ENCODE measurements at regions not wholly inside any gene's neighbourhood (a gene's known extent, or its start where the extent isn't known, plus 50 kb on each side); places are given as distances from the start of the nearest gene placed in this dataset.

DNA sequence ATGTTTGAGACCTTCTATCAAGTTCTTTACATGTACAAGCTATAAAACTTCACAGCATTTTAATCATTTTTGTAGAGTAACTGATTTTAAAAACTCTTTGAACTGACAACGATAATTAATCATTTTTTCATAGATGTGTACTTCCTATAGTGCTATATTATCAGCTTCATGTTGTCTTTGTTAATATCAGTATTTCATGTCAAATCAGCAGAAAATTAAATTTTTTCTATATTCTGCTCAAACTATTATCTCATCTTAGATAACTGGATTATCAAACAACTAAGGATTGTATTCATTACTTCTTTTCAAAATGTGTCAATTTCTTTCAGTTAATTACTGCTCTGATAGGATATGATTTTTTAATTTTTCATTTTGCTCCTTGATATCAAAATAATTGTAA, 214.6 kb upstream of the RGS18 start:
- DNase-seq = no peak
- Histone ChIP-seq H3K4me3 (ENCODE audit: low read length in 3 of 3) (no peak overlapping the region), H3K4me1 (ENCODE audit: control insufficient read depth in 2 of 3, insufficient read depth in 2 of 3, low read depth in 1 of 3, low read length in 3 of 3) (no peaks in the 10 kb centered on the region), H3K36me3 (ENCODE audit: control insufficient read depth in 2 of 3, insufficient read depth in 3 of 3, low read length in 3 of 3) (no peaks in the 10 kb centered on the region), H3K9ac (ENCODE audit: low read length in 3 of 3) (no peak overlapping the region), H3K9me3 (ENCODE audit: control insufficient read depth in 2 of 3, insufficient read depth in 1 of 3, low read length in 3 of 3) (no peaks in the 10 kb centered on the region), H3K27ac (ENCODE audit: low read depth in 2 of 2, low read length in 2 of 2) (no peak overlapping the region), H3K27me3 (ENCODE audit: control insufficient read depth, insufficient read depth, low read length) (no peaks in the 10 kb centered on the region)
- intact Hi-C loops (cut with DNase I) = no loop called here
- FAIRE-seq = no peak
- TF ChIP-seq, protein P1, sequence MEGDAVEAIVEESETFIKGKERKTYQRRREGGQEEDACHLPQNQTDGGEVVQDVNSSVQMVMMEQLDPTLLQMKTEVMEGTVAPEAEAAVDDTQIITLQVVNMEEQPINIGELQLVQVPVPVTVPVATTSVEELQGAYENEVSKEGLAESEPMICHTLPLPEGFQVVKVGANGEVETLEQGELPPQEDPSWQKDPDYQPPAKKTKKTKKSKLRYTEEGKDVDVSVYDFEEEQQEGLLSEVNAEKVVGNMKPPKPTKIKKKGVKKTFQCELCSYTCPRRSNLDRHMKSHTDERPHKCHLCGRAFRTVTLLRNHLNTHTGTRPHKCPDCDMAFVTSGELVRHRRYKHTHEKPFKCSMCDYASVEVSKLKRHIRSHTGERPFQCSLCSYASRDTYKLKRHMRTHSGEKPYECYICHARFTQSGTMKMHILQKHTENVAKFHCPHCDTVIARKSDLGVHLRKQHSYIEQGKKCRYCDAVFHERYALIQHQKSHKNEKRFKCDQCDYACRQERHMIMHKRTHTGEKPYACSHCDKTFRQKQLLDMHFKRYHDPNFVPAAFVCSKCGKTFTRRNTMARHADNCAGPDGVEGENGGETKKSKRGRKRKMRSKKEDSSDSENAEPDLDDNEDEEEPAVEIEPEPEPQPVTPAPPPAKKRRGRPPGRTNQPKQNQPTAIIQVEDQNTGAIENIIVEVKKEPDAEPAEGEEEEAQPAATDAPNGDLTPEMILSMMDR (IDR thresholded peaks at IDR 0.05; ENCODE audit: borderline replicate concordance, extremely low read depth, insufficient read depth) = no peak

DNA sequence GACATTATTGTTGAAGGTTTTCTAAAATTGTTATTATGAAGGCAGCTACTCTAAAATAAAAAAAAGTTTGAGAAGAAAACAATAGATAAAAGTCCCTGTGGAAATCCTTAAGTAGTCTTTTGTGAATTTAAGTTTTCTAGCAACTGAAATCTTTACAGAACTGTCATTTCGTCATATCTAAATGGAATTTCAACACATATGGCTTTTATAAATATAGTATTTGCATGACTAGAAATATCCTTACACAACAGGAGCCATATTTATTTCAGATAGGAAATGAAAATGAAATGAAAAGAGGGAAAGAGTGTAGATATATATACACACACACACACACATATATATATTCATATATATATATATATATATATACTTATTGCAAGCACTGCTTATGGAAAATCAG, 204.7 kb upstream of the RGS18 start:
- TF ChIP-seq, protein P1 (IDR thresholded peaks at IDR 0.05; ENCODE audit: borderline replicate concordance, extremely low read depth, insufficient read depth) = no peak
- Histone ChIP-seq H3K9ac (ENCODE audit: low read length in 3 of 3) (no peak overlapping the region), H3K9me3 (ENCODE audit: control insufficient read depth in 2 of 3, insufficient read depth in 1 of 3, low read length in 3 of 3) (no peaks in the 10 kb centered on the region), H3K27me3 (ENCODE audit: control insufficient read depth, insufficient read depth, low read length) (no peaks in the 10 kb centered on the region), H3K36me3 (ENCODE audit: control insufficient read depth in 2 of 3, insufficient read depth in 3 of 3, low read length in 3 of 3) (no peaks in the 10 kb centered on the region), H3K27ac (ENCODE audit: low read depth in 2 of 2, low read length in 2 of 2) (no peak overlapping the region), H3K4me1 (ENCODE audit: control insufficient read depth in 2 of 3, insufficient read depth in 2 of 3, low read depth in 1 of 3, low read length in 3 of 3) (no peaks in the 10 kb centered on the region), H3K4me3 (ENCODE audit: low read length in 3 of 3) (no peak overlapping the region)
- DNase-seq = no peak
- intact Hi-C loops (cut with DNase I) = no loop called here
- FAIRE-seq = no peak

DNA sequence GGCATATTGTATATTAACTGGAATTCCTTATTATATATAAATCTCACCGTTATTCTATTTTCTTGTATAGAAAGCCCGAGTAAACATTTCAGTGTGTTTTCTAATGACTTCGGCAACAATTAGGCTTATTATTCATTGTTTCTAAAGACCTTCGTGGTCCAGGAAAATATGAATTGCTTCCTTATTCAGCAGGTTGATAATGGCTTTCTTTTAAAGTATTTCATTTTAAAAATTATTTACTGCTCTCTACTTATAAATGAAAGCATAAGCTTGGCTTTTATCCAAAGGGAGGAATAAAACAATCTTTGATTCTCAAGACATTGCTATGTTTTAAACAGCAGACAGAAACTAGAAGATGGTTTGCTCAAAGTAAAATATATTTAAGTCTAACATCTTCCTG, 198.4 kb upstream of the RGS18 start:
- Histone ChIP-seq H3K9ac (ENCODE audit: low read length in 3 of 3) (no peak overlapping the region), H3K4me3 (ENCODE audit: low read length in 3 of 3) (no peak overlapping the region), H3K27ac (ENCODE audit: low read depth in 2 of 2, low read length in 2 of 2) (no peak overlapping the region), H3K4me1 (ENCODE audit: control insufficient read depth in 2 of 3, insufficient read depth in 2 of 3, low read depth in 1 of 3, low read length in 3 of 3) (no peaks in the 10 kb centered on the region), H3K36me3 (ENCODE audit: control insufficient read depth in 2 of 3, insufficient read depth in 3 of 3, low read length in 3 of 3) (no peaks in the 10 kb centered on the region), H3K9me3 (ENCODE audit: control insufficient read depth in 2 of 3, insufficient read depth in 1 of 3, low read length in 3 of 3) (no peaks in the 10 kb centered on the region), H3K27me3 (ENCODE audit: control insufficient read depth, insufficient read depth, low read length) (no peaks in the 10 kb centered on the region)
- intact Hi-C loops (cut with DNase I) = no loop called here
- FAIRE-seq (no peak), DNase-seq (no peak)
- TF ChIP-seq, protein P1 (IDR thresholded peaks at IDR 0.05; ENCODE audit: borderline replicate concordance, extremely low read depth, insufficient read depth) = no peak

DNA sequence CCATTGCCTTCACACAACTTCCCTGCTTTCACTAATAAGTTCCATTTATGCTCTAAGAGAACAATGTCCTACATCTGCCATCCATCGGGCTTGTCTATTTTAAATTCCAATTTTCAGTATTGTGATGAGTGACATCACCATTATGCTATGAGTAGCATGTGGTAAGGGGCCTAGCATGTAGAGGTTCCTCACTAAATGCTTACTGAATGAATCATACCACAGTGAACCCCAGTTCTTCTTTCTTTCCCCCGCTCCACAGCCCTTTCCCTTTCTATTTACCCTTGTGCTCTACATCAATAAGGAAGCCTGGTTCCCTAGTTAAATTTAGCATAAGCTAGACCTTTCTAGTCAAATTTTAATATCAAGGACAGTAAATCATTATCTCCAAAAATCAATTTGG, 195.0 kb upstream of the RGS18 start:
- Histone ChIP-seq H3K9ac (ENCODE audit: low read length in 3 of 3) (no peak overlapping the region), H3K4me3 (ENCODE audit: low read length in 3 of 3) (no peak overlapping the region), H3K27me3 (ENCODE audit: control insufficient read depth, insufficient read depth, low read length) (no peaks in the 10 kb centered on the region), H3K27ac (ENCODE audit: low read depth in 2 of 2, low read length in 2 of 2) (no peak overlapping the region), H3K4me1 (ENCODE audit: control insufficient read depth in 2 of 3, insufficient read depth in 2 of 3, low read depth in 1 of 3, low read length in 3 of 3) (no peaks in the 10 kb centered on the region), H3K9me3 (ENCODE audit: control insufficient read depth in 2 of 3, insufficient read depth in 1 of 3, low read length in 3 of 3) (no peaks in the 10 kb centered on the region), H3K36me3 (ENCODE audit: control insufficient read depth in 2 of 3, insufficient read depth in 3 of 3, low read length in 3 of 3) (no peaks in the 10 kb centered on the region)
- no peak for DNase-seq
- TF ChIP-seq, protein P1 (IDR thresholded peaks at IDR 0.05; ENCODE audit: borderline replicate concordance, extremely low read depth, insufficient read depth) = no peak
- intact Hi-C loops (cut with DNase I) = no loop called here
- FAIRE-seq = no peak

Data from kidney (tissue), 13 donors.